C4-2B (cell line): ENCODE measurements at regions not wholly inside any gene's neighbourhood (a gene's known extent, or its start where the extent isn't known, plus 50 kb on each side); places are given as distances from the start of the nearest gene placed in this dataset.

ENCODE experiments used
- H3K27ac ChIP-seq: fragments of 450-650 bp; 2 replicates; pipeline ENCODE4 v1.5.1; 2017
- CTCF ChIP-seq: fragments of 450-650 bp; conservative IDR thresholded peaks from 2 replicates; pipeline ENCODE4 v1.5.1; 2017; ENCODE audit warnings: mild to moderate bottlenecking
- ZFX ChIP-seq: fragments of 450-650 bp; IDR thresholded peaks from 2 replicates; pipeline ENCODE4 v1.6.1; 2017

GRCh38 chr11:119791047-119791446, 62.0 kb upstream of the NECTIN1 start:
- H3K27ac ChIP-seq, result no peak overlapping the region
- TF ChIP-seq CTCF, result no peak
- TF ChIP-seq ZFX, result no peak

GRCh38 chr11:119790476-119790875, 61.5 kb upstream of the NECTIN1 start:
- TF ChIP-seq ZFX, result no peak
- no peak for TF ChIP-seq CTCF
- no peak overlapping the region for H3K27ac ChIP-seq

GRCh38 chr11:119789766-119790407, 60.9 kb upstream of the NECTIN1 start:
- no peak for TF ChIP-seq ZFX
- no peak for TF ChIP-seq CTCF
- H3K27ac ChIP-seq, result no peak overlapping the region

- TF ChIP-seq ZFX (no peak), CTCF (no peak)
- H3K27ac ChIP-seq, result no peak overlapping the region
These were observed 60.0 kb upstream of the NECTIN1 start for GRCh38 chr11:119788911-119789560.

GRCh38 chr11:119788096-119788883, 59.3 kb upstream of the NECTIN1 start:
- H3K27ac ChIP-seq, result no peak overlapping the region
- TF ChIP-seq ZFX, result no peak
- TF ChIP-seq CTCF, result no peak

- TF ChIP-seq CTCF, result no peak
- no peak for TF ChIP-seq ZFX
- no peak overlapping the region for H3K27ac ChIP-seq
These were observed 58.1 kb upstream of the NECTIN1 start for GRCh38 chr11:119787074-119787461.

GRCh38 chr11:119786431-119787073, 57.6 kb upstream of the NECTIN1 start:
- TF ChIP-seq ZFX (no peak), CTCF (no peak)
- H3K27ac ChIP-seq, result no peak overlapping the region
